GM21529 (cell line): ENCODE measurements at regions not wholly inside any gene's neighbourhood (a gene's known extent, or its start where the extent isn't known, plus 50 kb on each side); places are given as distances from the start of the nearest gene placed in this dataset.

ENCODE experiments used
- ATAC-seq: cut with Tn5 transposase; IDR thresholded peaks from one replicate; pipeline ENCODE4 v1.9.1; 2021; ENCODE audit not compliant: unreplicated experiment

DNA sequence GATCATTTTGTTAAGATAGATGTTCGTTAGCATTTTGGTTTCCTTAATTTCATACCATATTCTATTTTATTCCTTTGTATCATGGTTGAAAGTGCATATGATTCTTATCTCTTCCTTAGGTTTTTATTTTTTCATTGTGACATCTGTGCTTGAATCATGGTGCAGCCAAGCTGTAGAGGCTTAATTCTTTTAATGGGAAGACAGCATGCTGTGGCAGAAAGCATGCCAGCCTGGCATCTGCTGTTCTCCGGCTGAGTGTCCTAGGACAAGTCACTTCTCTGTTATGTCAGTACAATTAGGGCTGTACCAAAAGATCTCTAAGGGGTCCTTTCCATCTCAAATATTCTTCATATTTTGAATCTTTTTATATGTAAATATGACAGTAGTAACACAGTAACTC lies 68.5 kb upstream of the PMFBP1 start:
- ATAC-seq: no peak

GRCh38 chr16:72236866-72237265 lies 64.9 kb upstream of the PMFBP1 start:
- ATAC-seq: no peak

DNA sequence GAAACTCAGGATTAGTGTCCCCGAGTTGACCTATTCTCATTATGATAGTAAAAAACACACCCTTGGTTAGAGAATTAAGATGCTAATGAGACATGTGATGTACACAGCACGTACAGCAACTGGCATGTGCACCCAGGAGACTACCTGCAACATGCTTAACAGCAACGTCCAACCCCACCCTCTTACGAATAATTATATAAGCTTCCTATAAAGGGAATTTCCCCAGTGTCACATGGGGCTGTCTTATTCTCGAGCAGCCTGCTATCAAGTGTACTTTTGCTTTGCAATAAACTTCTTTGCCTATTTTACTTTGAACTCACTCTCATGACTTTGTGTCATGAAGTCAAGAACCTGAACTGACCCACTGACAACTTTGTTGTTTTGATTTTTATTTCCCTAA lies 62.4 kb upstream of the PMFBP1 start:
- no peak for ATAC-seq

- no peak for ATAC-seq
These were observed 56.1 kb upstream of the PMFBP1 start for GRCh38 chr16:72228014-72228413.

DNA sequence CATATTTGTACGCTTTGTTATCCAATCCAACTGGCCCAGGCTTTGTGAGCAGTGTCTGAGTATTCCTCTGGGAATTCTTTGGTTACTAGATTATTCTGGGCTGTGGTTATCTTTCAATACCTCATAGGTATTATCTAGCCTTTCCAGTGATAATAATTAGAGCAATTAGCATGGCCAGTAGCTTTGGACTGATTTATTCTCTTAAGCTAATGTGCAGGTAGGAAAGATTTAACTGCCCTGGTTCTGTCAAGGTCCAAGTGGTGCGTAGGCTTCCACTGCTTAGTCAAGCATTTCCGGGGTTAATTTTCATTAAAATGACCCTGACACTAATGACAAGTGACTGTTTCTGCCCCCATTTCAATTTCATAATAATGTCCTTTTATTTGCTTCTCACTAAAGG lies 54.2 kb upstream of the PMFBP1 start:
- no peak for ATAC-seq

DNA sequence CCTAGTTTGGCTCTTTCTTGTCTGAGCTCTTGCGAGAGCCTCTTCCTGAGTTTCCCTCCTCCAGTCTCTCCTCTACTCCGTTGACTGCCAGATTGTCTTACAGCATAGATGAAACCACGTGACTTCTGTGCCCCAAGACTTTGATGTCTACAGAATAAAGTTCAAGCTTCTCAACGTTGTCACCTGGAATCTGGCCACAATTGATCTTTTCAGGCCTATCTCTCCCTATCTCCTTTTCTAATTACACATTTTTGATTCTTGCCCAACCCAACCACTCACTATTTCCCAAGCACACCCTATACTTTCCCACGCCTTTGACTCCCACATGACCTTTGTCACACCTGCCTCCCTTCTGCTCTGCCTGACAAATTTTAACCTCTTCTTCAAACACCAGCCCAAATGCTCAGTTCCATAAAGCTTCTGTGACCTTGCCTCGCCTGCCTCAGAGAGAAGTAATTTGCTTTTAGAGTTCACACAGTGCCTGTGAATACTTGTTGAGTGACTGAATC lies 52.4 kb upstream of the PMFBP1 start:
- ATAC-seq: no peak

- no peak for ATAC-seq
These were observed 50.5 kb upstream of the PMFBP1 start for GRCh38 chr16:72222503-72222902.
